NCI-H2029 (cell line): ENCODE measurements at regions not wholly inside any gene's neighbourhood (a gene's known extent, or its start where the extent isn't known, plus 50 kb on each side); places are given as distances from the start of the nearest gene placed in this dataset.

Experiments
- DNase-seq: peaks from one replicate; lab custom pipeline; 2025; lab: John Stamatoyannopoulos, UW

DNA sequence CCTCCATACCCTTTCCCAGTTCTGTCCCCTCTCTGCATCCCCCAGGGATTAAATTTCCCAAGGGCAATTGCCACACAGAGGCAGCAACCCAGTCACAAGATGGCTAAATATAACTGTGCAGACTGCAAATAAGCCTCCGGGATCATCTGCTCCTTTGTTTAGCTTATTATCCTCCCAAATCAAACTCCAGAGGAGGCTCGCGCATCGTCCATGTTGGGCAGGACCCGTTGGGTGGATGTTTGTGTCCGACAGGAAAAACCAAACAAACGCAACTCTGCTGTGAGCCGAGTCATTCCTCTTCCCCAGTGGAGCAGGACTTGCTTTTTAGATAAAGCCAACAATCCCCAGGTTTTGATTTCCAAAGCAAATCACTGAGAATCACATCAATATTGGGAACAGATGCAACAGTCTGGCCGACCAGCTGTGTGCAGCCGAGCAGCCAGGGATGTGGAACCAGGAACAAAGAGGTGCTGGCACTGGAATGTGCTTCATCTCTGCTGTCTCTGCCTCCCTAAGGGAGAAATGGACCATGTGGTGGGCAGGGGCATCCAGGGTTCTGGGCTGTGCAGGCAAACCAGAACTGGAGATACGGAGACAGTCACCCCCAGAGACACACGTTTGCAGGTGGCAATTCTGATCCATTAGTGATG is 89.8 kb downstream of the PTTG1 start:
- no peak for DNase-seq
